ENCODE measurements at regions not wholly inside any gene's neighbourhood (a gene's known extent, or its start where the extent isn't known, plus 50 kb on each side); places are given as distances from the start of the nearest gene placed in this dataset.

GRCh38 chr6:164795056-164795815 lies 514.2 kb downstream of the C6orf118 start:
- TF ChIP-seq, protein P1, sequence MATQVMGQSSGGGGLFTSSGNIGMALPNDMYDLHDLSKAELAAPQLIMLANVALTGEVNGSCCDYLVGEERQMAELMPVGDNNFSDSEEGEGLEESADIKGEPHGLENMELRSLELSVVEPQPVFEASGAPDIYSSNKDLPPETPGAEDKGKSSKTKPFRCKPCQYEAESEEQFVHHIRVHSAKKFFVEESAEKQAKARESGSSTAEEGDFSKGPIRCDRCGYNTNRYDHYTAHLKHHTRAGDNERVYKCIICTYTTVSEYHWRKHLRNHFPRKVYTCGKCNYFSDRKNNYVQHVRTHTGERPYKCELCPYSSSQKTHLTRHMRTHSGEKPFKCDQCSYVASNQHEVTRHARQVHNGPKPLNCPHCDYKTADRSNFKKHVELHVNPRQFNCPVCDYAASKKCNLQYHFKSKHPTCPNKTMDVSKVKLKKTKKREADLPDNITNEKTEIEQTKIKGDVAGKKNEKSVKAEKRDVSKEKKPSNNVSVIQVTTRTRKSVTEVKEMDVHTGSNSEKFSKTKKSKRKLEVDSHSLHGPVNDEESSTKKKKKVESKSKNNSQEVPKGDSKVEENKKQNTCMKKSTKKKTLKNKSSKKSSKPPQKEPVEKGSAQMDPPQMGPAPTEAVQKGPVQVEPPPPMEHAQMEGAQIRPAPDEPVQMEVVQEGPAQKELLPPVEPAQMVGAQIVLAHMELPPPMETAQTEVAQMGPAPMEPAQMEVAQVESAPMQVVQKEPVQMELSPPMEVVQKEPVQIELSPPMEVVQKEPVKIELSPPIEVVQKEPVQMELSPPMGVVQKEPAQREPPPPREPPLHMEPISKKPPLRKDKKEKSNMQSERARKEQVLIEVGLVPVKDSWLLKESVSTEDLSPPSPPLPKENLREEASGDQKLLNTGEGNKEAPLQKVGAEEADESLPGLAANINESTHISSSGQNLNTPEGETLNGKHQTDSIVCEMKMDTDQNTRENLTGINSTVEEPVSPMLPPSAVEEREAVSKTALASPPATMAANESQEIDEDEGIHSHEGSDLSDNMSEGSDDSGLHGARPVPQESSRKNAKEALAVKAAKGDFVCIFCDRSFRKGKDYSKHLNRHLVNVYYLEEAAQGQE (IDR thresholded peaks at IDR 0.05; ENCODE audit: insufficient read depth in 1 of 2, low read depth in 2 of 2, low read length in 2 of 2): no peak
- no peak for TF ChIP-seq TAF1 (IDR thresholded peaks at IDR 0.05; ENCODE audit: borderline replicate concordance, insufficient read depth, low read length)

GRCh38 chr6:164792666-164793065 lies 516.7 kb downstream of the C6orf118 start:
- TF ChIP-seq TAF1 (IDR thresholded peaks at IDR 0.05; ENCODE audit: borderline replicate concordance, insufficient read depth, low read length) (no peak), POLR2AphosphoS5 (IDR thresholded peaks at IDR 0.05; ENCODE audit: low read depth, low read length) (no peak), SIN3A (IDR thresholded peaks at IDR 0.05; ENCODE audit: borderline replicate concordance, insufficient read depth, low read length) (no peak)
- TF ChIP-seq, protein P1 (IDR thresholded peaks at IDR 0.05; ENCODE audit: insufficient read depth in 1 of 2, low read depth in 2 of 2, low read length in 2 of 2): no peak

GRCh38 chr6:164791498-164791897 lies 517.9 kb downstream of the C6orf118 start:
- TF ChIP-seq FOXP2 (optimal IDR thresholded peaks at IDR 0.05; ENCODE audit: borderline replicate concordance, extremely low read depth, extremely low read length, insufficient read depth) (no peak), SIN3A (IDR thresholded peaks at IDR 0.05; ENCODE audit: borderline replicate concordance, insufficient read depth, low read length) (no peak), POLR2AphosphoS5 (IDR thresholded peaks at IDR 0.05; ENCODE audit: low read depth, low read length) (no peak), TAF1 (IDR thresholded peaks at IDR 0.05; ENCODE audit: borderline replicate concordance, insufficient read depth, low read length) (no peak)
- TF ChIP-seq, protein P1 (IDR thresholded peaks at IDR 0.05; ENCODE audit: insufficient read depth in 1 of 2, low read depth in 2 of 2, low read length in 2 of 2): no peak

GRCh38 chr6:164763788-164764187 lies 545.6 kb downstream of the C6orf118 start:
- TF ChIP-seq FOXP2 (optimal IDR thresholded peaks at IDR 0.05; ENCODE audit: borderline replicate concordance, extremely low read depth, extremely low read length, insufficient read depth): no peak
- TF ChIP-seq, protein P1 (IDR thresholded peaks at IDR 0.05; ENCODE audit: insufficient read depth in 1 of 2, low read depth in 2 of 2, low read length in 2 of 2): no peak
- TF ChIP-seq SIN3A (IDR thresholded peaks at IDR 0.05; ENCODE audit: borderline replicate concordance, insufficient read depth, low read length): no peak
- TF ChIP-seq TAF1 (IDR thresholded peaks at IDR 0.05; ENCODE audit: borderline replicate concordance, insufficient read depth, low read length): no peak
- TF ChIP-seq POLR2AphosphoS5 (IDR thresholded peaks at IDR 0.05; ENCODE audit: low read depth, low read length): no peak

DNA sequence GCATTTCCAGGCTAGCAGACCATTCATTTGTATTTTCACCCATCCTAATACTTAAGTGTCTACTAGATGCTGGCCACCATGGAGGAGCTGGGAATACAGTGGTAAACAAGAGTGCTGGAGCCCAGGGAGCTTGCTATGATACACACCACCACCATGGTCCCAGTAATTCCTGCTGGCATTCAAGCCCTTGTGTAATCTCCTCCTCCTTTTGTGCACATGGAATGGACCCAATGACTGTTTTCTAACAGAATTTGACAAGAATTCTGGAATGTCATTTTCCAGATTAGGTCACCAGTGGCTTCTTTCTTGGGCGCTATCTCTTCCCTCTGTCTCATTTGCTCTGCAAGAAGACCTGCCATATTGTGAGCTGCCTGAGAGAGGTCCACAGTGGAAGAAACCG lies 552.0 kb downstream of the C6orf118 start:
- TF ChIP-seq TAF1 (IDR thresholded peaks at IDR 0.05; ENCODE audit: borderline replicate concordance, insufficient read depth, low read length) (no peak), FOXP2 (optimal IDR thresholded peaks at IDR 0.05; ENCODE audit: borderline replicate concordance, extremely low read depth, extremely low read length, insufficient read depth) (no peak), SIN3A (IDR thresholded peaks at IDR 0.05; ENCODE audit: borderline replicate concordance, insufficient read depth, low read length) (no peak), POLR2AphosphoS5 (IDR thresholded peaks at IDR 0.05; ENCODE audit: low read depth, low read length) (no peak)
- TF ChIP-seq, protein P1 (IDR thresholded peaks at IDR 0.05; ENCODE audit: insufficient read depth in 1 of 2, low read depth in 2 of 2, low read length in 2 of 2): no peak
